Dermis blood vessel endothelial cell (primary cell): ENCODE measurements at regions not wholly inside any gene's neighbourhood (a gene's known extent, or its start where the extent isn't known, plus 50 kb on each side); places are given as distances from the start of the nearest gene placed in this dataset.
A peak's percentile ranks its signal among the peaks of the same experiment; 100 is the strongest.
"Not testable (repeated sequence)": the region's sequence is repeated elsewhere in the genome, so short reads cannot be mapped to it uniquely, and the experiment has no call there.

ENCODE experiments used
- DNase-seq: peaks from one replicate; pipeline ENCODE4 v3.0.0; 2010

GRCh38 chr3:22713936-22714335, 489.2 kb upstream of the UBE2E2 start:
- peak; percentile 0 for DNase-seq

- DNase-seq: no peak
Measured at GRCh38 chr3:22714749-22715148, 488.4 kb upstream of the UBE2E2 start.

GRCh38 chr3:22720596-22720995, 482.5 kb upstream of the UBE2E2 start:
- DNase-seq: no peak

- DNase-seq: no peak
Measured at GRCh38 chr3:22724420-22724819, 478.7 kb upstream of the UBE2E2 start.

- no peak for DNase-seq
Measured at GRCh38 chr3:22728406-22728805, 474.7 kb upstream of the UBE2E2 start.

- DNase-seq: no peak
Measured at GRCh38 chr3:22729212-22729611, 473.9 kb upstream of the UBE2E2 start.

GRCh38 chr3:22729981-22730380, 473.1 kb upstream of the UBE2E2 start:
- DNase-seq: peak; percentile 2

GRCh38 chr3:22730701-22731100, 472.4 kb upstream of the UBE2E2 start:
- DNase-seq: no peak

GRCh38 chr3:22731901-22732300, 471.2 kb upstream of the UBE2E2 start:
- DNase-seq: no peak

GRCh38 chr3:22732641-22733040, 470.5 kb upstream of the UBE2E2 start:
- DNase-seq: no peak

- no peak for DNase-seq
Measured at GRCh38 chr3:22734207-22734606, 468.9 kb upstream of the UBE2E2 start.

GRCh38 chr3:22734756-22735155, 468.4 kb upstream of the UBE2E2 start:
- DNase-seq: no peak

GRCh38 chr3:22735373-22735772, 467.8 kb upstream of the UBE2E2 start:
- no peak for DNase-seq

GRCh38 chr3:22743386-22743785, 459.7 kb upstream of the UBE2E2 start:
- not testable (repeated sequence) for DNase-seq

- no peak for DNase-seq
Measured at GRCh38 chr3:22745321-22745720, 457.8 kb upstream of the UBE2E2 start.

GRCh38 chr3:22746221-22746620, 456.9 kb upstream of the UBE2E2 start:
- no peak for DNase-seq

GRCh38 chr3:22748453-22749045, 454.6 kb upstream of the UBE2E2 start:
- no peak for DNase-seq

- no peak for DNase-seq
Measured at GRCh38 chr3:22759636-22760310, 443.4 kb upstream of the UBE2E2 start.

GRCh38 chr3:22765679-22766078, 437.4 kb upstream of the UBE2E2 start:
- DNase-seq: no peak

- DNase-seq: no peak
Measured at GRCh38 chr3:22777834-22778233, 425.3 kb upstream of the UBE2E2 start.

GRCh38 chr3:22779737-22780136, 423.4 kb upstream of the UBE2E2 start:
- no peak for DNase-seq

- no peak for DNase-seq
Measured at GRCh38 chr3:22792533-22792932, 410.6 kb upstream of the UBE2E2 start.

- no peak for DNase-seq
Measured at GRCh38 chr3:22795917-22796316, 407.2 kb upstream of the UBE2E2 start.

- no peak for DNase-seq
Measured at GRCh38 chr3:22798461-22798860, 404.7 kb upstream of the UBE2E2 start.

GRCh38 chr3:22819209-22819608, 383.9 kb upstream of the UBE2E2 start:
- no peak for DNase-seq
